GM18511 (cell line): ENCODE measurements at regions not wholly inside any gene's neighbourhood (a gene's known extent, or its start where the extent isn't known, plus 50 kb on each side); places are given as distances from the start of the nearest gene placed in this dataset.
"Not testable (repeated sequence)": the region's sequence is repeated elsewhere in the genome, so short reads cannot be mapped to it uniquely, and the experiment has no call there.

Experiments
- ATAC-seq: cut with Tn5 transposase; IDR thresholded peaks from one replicate; pipeline ENCODE4 v1.9.1; 2021; ENCODE audit warnings: mild to moderate bottlenecking, moderate library complexity; ENCODE audit not compliant: unreplicated experiment

DNA sequence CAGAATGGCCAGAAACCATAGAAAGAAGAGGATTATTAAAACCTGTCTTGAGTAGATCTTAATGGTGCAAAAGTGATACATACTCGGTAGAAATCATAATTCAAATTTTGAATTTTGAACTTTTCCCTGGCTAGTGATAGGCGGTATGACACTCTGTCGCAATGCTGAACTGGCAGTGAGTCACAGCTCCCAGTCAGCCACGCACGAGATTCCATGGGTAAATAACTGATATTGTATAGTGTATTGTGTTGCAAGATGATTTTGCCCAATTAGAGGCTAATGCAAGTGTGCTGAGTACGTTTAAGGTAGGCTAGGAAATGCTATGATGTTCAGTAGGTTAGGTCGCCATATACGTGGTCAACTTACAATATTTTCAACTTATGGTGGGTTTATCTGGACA lies 207.0 kb downstream of the SIPA1L2 start:
- no peak for ATAC-seq

DNA sequence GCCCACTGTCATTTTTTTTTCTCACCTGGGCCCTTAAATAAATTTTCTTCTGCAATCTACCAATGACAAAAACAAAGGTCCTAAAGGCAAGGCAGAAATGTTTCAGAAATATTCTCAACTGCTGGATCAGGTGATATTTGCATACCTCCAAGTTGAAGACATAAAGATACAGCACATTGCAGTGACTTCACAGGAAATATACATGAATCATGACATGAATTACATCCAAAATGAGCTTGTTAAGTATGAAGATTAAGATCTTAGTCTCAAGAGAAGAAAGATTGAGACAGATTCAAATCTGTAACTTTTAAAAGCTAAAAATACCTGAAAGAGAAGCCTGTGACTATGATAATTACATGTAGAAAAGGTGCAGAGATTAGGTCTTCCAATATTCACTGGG lies 207.8 kb downstream of the SIPA1L2 start:
- no peak for ATAC-seq

DNA sequence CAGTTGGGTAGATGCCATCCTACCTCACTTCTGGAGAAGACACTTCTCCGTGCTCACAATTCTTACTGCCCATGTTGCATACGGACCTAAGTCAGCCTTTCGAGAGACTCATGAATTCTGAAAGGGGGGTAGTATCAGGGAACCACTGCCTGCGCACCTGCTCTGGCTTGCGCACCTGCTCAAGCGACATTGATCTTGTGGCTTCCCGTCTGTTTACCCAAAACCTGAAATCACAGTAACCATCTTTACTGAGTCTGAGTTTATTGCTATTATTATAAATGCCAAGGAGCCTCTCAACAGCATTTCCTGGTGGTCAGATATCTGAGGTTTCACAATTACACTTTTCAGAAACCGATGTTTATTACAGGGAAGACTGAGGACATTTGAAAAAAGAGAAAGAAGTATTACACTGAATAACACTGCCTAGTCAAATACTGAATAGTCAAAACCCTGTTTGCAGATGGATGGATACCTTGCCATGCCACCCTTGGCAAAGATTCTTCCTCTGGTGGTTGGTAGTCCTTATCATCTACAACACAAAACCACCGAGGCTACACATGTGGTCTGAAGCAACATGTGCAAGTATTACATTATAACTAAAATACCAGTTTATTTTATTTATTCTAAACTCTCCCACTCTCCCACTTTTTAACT lies 208.7 kb downstream of the SIPA1L2 start:
- no peak for ATAC-seq

DNA sequence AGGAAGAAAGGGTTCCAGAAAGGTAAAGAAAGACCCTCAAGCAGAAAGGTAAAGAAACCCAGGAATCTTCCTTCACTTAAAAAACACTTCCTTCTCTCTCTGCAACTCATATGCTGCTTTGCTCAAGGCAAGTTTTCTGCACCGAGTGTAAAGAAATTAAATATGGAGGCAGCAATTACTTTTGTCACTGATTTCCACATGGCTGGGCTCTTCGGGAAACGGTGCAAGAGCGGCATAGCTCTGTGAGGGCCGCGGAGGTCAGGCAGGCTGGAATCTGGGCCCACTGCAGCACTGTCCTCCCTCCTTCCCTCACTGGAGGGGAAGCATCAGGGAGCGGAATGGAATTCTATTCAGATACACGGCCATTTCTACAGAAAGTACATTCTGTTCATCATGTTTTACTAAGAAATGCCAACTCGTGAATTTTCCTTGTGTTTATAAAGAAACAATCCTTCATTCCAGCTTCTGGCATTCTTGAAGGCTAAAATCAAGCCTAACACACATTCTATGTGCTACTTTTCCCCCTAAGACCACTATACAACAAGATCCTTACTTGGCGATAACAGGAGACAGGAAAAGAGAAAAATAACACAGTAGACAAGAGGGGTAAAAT lies 212.2 kb downstream of the SIPA1L2 start:
- ATAC-seq, result no peak

DNA sequence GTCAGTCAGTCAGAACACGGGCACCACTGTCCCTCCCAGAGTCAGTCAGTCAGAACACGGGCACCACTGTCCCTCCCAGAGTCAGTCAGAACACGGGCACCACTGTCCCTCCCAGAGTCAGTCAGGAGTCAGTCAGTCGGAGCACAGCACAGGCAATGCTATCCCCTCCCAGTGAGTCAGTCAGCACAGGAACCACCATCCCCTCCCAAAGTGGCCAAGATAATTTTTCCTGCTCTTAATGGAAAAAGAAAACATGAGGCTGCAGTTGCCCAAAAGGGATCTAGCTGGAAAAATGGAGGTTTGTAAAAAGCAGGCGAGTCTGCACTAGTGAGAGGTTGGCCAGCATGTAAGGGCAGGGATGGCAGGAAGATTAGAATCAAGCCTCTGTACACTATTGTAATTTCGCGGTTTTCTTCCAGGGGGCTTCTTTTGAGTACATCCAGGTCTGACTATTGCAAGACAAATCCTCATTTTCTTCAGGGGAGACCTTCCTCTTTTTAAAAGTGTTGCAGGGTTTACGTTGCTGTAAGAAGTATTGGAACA lies 213.8 kb downstream of the SIPA1L2 start:
- no peak for ATAC-seq

DNA sequence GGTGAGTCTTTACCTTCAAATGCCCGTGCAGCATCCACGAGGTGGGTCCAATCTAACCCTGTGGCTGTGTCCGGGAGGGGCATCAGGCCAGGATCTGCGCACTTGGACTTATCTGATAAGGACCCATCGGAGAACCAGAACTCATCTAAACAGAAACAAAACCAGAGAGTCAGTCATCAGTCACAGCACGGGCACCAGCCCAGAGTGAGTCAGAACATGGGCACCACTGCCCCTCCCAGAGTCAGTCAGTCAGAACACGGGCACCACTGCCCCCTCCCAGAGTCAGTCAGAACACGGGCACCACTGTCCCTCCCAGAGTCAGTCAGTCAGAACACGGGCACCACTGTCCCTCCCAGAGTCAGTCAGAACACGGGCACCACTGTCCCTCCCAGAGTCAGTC lies 214.5 kb downstream of the SIPA1L2 start:
- ATAC-seq, result not testable (repeated sequence)

DNA sequence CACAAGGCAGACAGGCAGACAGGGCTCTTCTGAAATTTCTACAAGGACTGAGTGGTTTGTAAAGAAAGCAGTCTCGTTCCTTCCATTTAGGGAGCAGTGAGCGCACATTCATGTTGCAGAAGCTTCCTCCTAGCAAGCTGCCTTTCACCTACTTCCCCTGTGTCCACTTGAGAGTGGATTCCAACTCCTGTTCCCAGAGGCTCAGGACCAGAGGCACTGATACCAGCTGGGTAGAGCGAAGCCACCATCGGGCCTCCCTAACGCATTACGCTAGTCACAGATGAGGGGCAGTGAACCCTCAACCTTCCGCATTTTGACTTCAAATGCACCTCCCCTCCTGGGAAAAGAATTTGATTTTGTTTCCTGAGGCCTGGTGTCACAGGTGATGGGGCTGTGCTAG lies 215.8 kb downstream of the SIPA1L2 start:
- no peak for ATAC-seq

DNA sequence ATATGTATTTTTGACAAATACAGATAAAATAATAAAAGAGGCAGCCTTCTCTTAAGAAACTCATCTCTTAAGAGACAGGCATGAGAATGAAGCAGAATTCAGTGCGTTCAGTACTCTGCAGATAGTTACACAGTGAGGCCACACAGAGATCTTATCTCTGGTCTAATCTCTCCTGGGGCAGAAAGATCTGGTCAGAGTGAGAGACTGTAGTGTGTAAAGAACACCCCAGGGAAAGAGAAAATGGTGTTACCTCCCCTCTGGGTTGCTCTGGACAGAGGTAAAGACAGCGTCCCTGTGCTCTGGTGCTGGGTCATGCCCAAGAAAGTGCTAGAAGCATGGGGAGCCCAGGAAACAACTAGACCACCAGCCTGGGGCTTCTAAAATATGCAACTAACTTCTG lies 216.3 kb downstream of the SIPA1L2 start:
- no peak for ATAC-seq

DNA sequence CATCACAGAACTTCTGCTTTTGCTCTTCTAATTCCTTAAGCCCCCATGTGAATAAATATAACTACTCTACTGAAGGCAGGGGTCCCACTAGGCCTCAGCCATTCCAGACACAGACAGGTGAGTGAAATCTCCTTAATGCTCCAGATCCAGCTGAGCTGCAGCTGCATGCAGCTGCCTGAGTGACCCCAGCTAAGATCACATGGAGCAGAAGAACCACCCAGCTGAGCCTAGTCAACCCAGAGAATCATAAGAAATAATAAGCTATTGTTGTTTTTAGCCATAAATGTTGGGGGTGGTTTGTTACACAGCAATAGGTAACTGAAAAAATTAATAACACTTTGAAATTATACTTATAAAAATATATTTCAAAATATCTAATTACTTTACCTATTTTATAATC lies 220.3 kb downstream of the SIPA1L2 start:
- no peak for ATAC-seq

DNA sequence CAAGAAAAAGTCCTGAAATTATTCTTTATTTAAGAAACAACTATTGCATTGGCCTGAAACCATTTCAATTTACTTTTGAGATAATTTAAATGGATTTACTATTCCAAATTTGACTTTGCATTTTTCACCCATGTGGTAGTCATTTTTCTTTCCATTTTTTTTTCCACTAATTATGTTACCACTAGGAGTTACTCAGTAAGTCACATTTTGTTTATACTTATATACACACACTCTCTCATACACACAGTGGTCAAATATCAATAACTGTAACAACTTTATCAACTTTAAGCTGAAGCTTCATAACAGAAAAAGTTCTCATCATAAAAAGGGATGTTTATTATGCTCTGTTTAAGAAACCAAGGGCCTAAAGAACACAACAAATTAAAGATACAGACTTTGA lies 222.8 kb downstream of the SIPA1L2 start:
- ATAC-seq, result no peak

DNA sequence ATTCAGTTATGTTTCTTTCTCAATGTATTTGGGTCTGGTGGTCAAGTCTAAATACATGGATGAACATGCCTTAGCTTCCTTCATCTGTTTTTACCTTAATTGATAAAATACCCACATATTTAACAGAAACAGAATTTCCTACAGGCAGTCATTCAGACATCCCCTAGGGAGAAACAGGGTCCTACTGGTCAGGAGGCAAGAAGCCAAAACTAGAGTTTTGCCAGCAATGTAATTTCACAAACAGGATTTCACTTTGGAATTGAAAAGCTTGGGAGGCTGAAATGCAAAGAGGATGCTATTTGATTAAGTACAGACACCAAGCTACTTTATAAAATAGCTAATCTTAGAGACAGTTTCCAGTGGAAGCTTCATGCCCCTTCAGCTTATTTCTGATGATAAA lies 224.2 kb downstream of the SIPA1L2 start:
- ATAC-seq, result no peak

DNA sequence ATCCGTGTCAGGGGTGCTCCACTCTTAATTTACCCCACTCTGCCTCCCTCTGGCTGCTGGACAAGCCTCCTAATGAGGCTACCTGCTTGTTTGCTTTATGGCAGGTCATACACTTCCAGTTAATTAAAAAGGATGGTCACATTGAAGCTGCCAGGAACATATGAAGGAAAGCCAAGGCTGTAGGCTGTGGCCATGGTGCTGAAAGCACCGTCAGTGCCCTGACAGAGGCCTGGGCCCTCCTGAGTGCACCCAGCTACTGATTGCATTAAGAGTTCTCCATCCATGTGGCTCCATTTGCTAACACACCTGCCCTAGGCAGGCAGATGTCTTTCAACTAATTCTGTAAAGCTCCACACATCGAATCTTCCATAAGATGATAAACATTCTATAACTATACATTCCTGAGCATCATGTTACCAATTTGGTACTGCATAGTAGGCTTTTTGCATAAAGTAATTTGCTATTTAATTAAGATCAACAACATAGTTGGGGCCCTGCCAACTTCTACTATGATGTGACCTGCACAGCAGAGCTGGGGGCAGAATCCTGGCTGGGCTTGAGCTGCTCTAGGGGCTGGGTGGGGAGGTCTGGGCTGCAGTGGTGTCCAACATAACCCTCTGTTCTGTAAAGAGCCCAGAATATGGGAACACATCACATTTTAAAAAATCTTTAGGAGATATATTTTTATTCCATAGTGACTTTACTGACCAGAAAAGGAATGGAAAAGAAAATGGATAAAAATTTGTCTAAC lies 224.8 kb downstream of the SIPA1L2 start:
- no peak for ATAC-seq

DNA sequence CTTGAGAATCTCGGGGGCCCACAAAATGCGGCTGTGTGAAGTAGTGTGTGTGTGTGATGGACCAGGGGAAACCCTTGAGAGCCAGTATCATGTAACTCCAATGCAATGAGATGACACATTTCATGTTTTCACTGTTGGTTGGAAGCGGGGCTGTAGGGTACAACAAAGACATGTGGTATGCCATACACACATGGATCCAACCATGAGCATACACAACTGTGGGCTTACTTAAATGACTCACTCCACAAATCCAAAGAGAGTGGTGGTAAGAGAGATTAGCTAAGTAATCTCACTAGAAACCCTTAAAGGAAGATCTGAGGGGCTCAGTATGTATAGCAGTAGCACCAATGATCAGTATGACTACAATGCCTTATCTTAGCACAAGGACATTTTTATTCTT lies 225.7 kb downstream of the SIPA1L2 start:
- no peak for ATAC-seq

DNA sequence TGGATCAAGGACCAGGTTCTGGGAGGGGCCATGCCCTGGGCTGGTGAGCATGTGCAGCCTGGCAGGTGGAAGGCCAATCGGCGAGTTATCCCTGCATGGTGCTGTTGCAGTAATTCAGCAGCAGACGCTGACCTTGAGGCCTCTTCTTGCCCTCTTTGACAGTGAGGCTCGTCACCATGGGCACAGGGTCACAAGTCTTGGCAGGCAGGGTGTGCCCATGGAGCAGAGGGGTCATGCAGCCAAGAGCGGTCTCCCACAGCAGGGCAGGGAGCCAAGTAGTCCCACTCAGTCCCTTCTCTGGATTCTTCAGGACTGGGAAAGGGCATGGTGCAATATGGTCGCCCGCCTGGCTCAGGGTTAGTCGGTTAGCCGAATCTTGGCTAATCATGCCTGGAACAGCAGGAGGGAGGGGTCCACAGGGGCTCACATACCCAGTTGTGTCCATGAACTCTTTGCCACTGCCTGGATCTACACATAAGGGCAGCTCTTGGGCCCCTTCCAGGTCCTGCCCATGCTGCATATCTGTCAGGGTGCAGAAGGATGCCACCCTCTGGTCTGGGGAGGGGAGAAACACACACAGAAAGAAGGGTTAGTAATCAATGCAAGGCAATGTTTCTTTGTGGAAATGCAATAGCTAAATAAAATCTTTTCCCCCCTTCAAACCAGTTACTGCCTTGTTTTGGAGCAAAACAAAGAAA lies 226.8 kb downstream of the SIPA1L2 start:
- no peak for ATAC-seq

DNA sequence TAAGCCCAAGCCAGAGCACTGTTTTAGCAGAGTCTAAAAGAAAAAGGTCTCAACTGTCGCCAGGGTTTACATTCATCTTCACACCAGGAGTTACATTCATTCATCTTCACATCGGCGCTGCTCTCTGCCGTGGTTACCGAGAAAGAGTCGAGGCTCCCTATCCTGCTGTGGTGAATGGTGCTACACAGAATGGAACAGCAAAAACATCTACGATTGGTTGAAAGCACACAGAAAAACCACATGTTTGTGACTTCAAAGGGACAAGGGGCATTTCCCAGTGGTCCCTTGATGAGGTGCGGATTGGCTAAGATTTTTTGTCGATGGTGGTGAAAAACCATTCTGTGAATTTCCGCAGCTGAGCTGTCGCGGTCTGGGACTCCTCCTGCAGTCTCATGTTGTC lies 231.1 kb downstream of the SIPA1L2 start:
- no peak for ATAC-seq

DNA sequence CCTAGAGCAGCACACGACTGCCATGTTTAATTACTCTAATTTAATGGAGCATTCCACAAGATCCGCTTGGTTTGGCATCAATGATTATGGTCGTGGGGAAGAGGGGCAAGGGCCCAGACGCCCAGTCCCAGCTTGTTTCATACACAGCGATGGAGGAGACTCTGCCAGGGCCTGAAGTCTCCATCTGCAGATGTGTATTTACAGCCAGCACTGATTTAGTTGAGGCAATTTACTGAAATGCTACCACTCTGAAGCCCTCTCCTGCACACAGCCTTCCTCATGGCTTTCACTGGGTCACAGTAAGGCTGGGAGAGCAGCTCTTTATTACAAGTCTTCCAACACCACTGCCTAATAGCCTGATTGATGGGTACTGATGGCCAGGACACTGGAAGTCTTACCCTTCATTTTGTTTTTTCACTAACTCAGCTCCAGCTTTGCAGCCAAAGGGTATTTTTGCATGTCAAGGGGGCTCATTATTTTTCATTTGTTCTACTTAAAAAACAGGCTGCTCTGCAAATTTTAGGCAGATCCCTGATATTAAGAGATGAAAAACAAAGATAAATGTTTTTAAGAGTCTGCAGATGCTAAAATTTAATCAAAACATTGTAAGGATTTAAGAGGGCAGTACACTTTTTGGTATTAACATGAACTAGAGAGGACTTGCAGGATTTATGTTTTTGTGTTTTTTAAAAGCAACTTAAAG lies 236.3 kb downstream of the SIPA1L2 start:
- ATAC-seq, result no peak

DNA sequence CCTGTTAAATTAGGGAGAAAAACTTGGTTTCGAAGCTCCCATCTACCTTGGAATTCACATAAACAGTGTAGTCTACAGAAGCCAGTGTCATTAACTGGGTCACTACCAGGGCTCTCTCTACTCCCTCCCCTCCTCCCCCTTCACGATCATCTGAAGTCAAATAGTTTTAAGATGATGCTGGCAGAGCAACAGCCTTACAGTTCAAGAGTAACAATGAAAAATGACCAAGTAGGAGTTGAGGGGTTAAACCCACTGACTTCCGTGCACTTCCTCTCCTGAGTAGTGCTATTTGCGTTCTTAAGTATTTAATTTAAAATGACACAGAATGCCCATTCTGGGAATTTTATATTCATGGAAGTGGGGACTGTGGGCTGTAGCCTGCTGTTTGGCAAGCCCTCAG lies 236.9 kb downstream of the SIPA1L2 start:
- no peak for ATAC-seq

DNA sequence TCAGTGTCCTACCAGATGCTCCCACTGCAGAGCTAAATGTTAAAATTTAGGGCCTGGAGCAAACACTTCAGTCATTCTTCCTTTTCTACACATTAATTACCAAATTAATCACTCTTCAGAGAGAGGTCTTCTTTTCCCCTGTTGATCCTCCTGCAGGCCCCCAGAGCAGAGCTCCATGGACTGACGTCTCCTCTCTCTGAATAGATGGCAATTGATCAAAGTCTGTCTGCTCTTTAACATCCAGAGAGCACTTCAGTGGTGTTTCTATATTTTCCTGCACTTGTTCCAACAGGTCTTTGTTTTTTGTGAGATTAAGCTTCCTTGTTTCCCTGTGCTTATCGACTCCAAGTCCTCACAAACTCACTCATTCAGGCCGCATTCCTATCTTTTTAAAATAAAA lies 239.3 kb downstream of the SIPA1L2 start:
- ATAC-seq, result no peak

DNA sequence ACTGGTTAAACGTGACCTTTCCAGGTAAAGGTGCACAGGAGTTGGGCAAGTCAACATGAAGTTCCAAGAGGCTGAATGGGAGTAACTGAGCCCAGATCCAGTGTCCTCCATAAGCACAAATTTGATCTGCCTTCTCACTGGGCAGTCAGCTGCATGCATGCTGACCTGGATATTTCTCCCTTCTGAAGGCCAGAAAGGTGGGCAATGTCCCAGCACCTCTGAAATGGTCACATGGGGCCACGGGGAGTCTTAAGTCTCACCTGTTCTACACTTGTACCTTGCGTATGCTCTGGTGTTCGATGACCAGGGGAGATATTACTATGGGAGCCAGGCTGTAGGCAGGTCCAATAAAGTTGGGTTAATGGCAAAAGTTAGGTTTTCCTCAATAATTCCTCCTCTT lies 240.2 kb downstream of the SIPA1L2 start:
- ATAC-seq, result no peak

DNA sequence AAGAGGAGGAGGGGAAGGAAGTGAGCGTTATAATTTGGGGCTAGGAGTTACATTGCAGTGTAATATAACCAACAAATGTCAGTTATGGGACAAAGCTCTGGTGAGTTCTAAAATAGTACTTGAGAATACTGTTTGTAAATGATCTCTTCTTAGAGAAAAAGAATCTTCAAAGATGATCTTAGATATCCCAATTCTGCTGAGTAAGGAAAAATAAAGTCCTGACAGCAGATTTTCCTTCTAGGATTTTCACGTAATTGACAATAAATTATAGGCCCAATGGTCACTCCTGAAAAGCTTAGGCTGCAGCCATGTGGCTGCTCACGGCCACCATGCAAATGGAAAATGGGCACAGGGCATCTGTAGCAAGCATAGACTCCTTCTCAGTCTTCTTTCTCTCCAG lies 241.6 kb downstream of the SIPA1L2 start:
- no peak for ATAC-seq
